Left ventricle myocardium inferior (tissue), 1 donor: ENCODE measurements at regions not wholly inside any gene's neighbourhood (a gene's known extent, or its start where the extent isn't known, plus 50 kb on each side); places are given as distances from the start of the nearest gene placed in this dataset.
"Not testable (repeated sequence)": the region's sequence is repeated elsewhere in the genome, so short reads cannot be mapped to it uniquely, and the experiment has no call there.

Source experiments
- DNase-seq: peaks from one replicate; pipeline ENCODE4 v3.0.0-alpha.2; 2020
- H3K27ac ChIP-seq: fragments of 200-600 bp; replicated peaks from 2 replicates; pipeline ENCODE4 v1.8.0; 2021
- H3K27me3 ChIP-seq: fragments of 200-600 bp; 2 replicates; pipeline ENCODE4 v1.8.0; 2021; ENCODE audit warnings: low read depth
- H3K36me3 ChIP-seq: fragments of 200-600 bp; 2 replicates; pipeline ENCODE4 v1.8.0; 2021
- H3K4me1 ChIP-seq: fragments of 200-600 bp; 2 replicates; pipeline ENCODE4 v1.8.0; 2021
- H3K4me3 ChIP-seq: fragments of 200-600 bp; 2 replicates; pipeline ENCODE4 v1.8.0; 2021; ENCODE audit warnings: mild to moderate bottlenecking, moderate library complexity
- H3K9me3 ChIP-seq: fragments of 200-600 bp; replicated peaks from 2 replicates; pipeline ENCODE4 v1.8.0; 2021
- intact Hi-C: fragments of 100-400 bp; cut with micrococcal nuclease; formaldehyde crosslinking; loops from one replicate; pipeline ENCODE4 v1.11.0; 2022
- TF ChIP-seq, protein P1 (sequence below): fragments of 200-600 bp; IDR thresholded peaks from 2 replicates; pipeline ENCODE4 v1.8.0; 2021; ENCODE audit warnings: antibody characterized with exemption, mild to moderate bottlenecking, borderline replicate concordance
- donor health status: DM: no; HTN: yes; CAD: no; lungs with severe emphysema.

DNA sequence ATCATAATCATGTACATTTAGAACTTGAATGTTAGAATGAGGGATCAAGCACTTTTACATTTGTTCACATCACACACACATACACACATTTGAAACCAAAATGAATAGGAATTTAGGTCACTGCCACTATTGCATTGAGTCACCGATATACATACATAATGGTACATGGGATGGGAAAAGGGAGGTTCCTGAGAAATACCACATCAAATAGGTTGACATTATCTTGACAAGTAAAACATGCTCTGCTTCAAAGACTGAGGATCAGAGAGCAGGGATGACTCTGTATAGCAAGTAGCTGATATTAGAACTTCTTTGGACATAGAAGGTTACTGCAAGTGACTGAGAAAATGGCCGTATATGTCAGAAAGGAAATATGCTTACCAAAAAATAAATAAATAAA is 847.2 kb downstream of the PLOD2 start:
- TF ChIP-seq, protein P1, sequence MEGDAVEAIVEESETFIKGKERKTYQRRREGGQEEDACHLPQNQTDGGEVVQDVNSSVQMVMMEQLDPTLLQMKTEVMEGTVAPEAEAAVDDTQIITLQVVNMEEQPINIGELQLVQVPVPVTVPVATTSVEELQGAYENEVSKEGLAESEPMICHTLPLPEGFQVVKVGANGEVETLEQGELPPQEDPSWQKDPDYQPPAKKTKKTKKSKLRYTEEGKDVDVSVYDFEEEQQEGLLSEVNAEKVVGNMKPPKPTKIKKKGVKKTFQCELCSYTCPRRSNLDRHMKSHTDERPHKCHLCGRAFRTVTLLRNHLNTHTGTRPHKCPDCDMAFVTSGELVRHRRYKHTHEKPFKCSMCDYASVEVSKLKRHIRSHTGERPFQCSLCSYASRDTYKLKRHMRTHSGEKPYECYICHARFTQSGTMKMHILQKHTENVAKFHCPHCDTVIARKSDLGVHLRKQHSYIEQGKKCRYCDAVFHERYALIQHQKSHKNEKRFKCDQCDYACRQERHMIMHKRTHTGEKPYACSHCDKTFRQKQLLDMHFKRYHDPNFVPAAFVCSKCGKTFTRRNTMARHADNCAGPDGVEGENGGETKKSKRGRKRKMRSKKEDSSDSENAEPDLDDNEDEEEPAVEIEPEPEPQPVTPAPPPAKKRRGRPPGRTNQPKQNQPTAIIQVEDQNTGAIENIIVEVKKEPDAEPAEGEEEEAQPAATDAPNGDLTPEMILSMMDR = no peak
- Histone ChIP-seq H3K27me3 (no peaks in the 10 kb centered on the region), H3K27ac (no peak overlapping the region), H3K36me3 (no peaks in the 10 kb centered on the region), H3K9me3 (peaks cover 22% of the 10 kb centered on the region), H3K4me1 (no peaks in the 10 kb centered on the region), H3K4me3 (no peak overlapping the region)
- DNase-seq = no peak
- intact Hi-C loops = no loop called here

DNA sequence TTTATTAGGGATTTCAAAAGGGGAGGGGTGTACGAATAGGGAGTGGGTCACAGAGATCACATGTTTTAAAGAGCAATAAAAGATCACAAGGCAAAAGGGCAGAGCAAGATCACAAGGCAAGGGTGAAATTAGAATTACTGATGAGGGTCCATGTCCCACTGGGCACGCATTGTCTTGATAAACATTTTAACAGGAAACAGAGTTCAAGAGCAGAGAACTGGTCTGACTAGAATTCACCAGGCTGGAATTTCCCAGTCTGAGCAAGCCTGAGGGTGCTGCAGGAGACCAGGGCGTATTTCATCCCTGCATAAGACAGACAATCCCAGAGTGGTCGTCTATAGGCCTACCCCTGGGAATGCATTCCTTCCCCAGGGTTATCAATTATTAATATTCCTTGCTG is 844.7 kb downstream of the PLOD2 start:
- H3K36me3 ChIP-seq, intact Hi-C loops, H3K4me1 ChIP-seq, H3K27me3 ChIP-seq, H3K4me3 ChIP-seq, H3K27ac ChIP-seq, DNase-seq: not testable (repeated sequence)
- peaks cover 34% of the 10 kb centered on the region for H3K9me3 ChIP-seq

DNA sequence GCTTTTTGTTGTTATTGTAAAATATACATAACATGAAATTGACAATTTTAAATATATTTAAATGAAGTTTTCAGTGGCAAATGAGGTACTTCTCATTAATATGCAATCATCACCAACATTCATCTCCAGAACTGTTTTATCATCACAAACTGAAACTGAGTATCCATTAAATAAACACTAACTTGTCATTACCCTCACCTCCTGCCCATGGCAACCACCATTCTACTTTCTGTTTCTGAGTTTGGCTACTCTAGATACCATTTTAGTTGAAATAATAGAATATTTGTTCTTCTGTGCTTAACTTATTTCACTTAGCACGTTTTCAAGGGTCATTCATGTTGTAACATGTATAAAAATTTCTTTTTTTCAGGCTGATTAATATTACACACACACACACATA is 834.3 kb downstream of the PLOD2 start:
- H3K9me3 ChIP-seq = no peaks in the 10 kb centered on the region
- intact Hi-C loops = no loop called here
- no peaks in the 10 kb centered on the region for H3K36me3 ChIP-seq
- H3K4me3 ChIP-seq = no peak overlapping the region
- no peaks in the 10 kb centered on the region for H3K4me1 ChIP-seq
- TF ChIP-seq, protein P1 = no peak
- no peak for DNase-seq
- no peaks in the 10 kb centered on the region for H3K27me3 ChIP-seq
- H3K27ac ChIP-seq = no peak overlapping the region

DNA sequence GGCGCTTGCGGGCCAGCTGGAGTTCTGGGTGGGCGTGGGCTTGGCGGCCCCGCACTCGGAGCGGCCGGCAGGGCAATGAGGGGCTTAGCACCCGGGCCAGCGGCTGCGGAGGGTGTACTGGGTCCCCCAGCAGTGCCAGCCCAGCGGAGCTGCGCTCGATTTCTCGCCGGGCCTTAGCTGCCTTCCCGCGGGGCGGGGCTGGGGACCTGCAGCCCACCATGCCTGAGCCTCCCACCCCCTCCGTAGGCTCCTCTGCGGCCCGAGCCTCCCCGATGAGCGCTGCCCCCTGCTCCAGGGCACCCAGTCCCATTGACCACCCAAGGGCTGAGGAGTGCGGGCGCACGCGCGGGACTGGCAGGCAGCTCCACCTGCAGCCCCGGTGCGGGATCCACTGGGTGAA is 827.6 kb downstream of the PLOD2 start:
- DNase-seq, H3K4me1 ChIP-seq, H3K36me3 ChIP-seq, H3K27me3 ChIP-seq, H3K27ac ChIP-seq, intact Hi-C loops, H3K9me3 ChIP-seq, H3K4me3 ChIP-seq: not testable (repeated sequence)

DNA sequence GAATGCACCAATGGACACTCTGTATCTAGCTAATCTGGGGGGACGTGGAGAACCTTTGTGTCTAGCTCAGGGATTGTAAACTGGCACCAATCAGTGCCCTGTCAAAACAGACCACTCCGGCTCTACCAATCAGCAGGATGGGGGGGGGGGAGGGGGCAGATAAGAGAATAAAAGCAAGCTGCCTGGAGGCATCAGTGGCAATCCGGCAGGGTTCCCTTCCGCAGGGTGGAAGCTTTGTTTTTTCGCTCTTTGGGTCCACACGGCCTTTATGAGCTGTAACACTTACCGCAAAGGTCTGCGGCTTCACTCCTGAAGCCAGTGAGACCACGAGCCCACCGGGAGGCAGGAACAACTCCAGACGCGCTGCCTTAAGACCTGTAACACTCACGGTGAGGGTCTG is 827.1 kb downstream of the PLOD2 start:
- TF ChIP-seq, protein P1 = no peak
- H3K27ac ChIP-seq = no peak overlapping the region
- no peak overlapping the region for H3K4me3 ChIP-seq
- H3K27me3 ChIP-seq = no peaks in the 10 kb centered on the region
- intact Hi-C loops = no loop called here
- H3K4me1 ChIP-seq = no peaks in the 10 kb centered on the region
- H3K9me3 ChIP-seq = no peaks in the 10 kb centered on the region
- H3K36me3 ChIP-seq = no peaks in the 10 kb centered on the region
- DNase-seq = no peak

DNA sequence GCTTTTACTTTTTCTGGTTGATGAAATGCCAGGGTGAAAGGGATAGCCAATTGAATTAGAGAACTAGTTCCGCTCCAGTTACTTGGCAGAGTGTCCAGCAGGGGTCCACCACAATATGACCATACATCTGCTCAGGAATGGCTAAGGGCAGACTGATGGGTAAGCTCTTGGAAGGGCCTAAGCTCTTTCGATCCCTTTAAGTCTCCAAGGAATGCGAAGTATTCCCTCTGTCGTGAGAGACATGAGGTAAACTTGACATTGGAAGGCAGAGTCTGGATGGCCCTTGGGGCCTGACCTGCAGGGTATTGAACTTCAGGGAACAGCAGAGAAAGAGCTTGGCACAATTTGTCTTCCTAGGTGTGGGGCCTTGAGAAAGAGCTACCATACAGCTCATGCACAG is 805.8 kb downstream of the PLOD2 start:
- Histone ChIP-seq H3K4me1 (no peaks in the 10 kb centered on the region), H3K9me3 (peaks cover 66% of the 10 kb centered on the region), H3K36me3 (no peaks in the 10 kb centered on the region), H3K27ac (no peak overlapping the region), H3K27me3 (no peaks in the 10 kb centered on the region), H3K4me3 (no peak overlapping the region)
- intact Hi-C loops = no loop called here
- TF ChIP-seq, protein P1 = no peak
- no peak for DNase-seq

DNA sequence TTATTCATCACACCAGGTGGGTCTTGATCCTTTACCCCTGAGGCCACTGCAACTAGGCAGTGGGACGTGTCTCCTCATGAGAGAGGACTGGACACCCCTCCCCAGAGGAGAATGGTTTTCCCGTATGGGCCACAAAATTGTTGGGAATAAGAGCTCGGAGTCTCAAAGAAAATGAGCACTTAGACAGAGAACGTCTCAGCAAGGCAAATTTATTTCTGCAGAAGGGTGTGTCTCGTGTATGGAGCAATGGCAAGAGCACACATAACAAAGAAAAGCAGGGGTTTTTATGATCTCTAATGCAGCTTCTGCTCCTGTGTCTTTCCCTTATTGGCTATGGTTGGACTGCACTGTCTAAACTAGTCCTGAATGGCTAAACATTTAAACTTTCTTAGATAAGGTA is 803.5 kb downstream of the PLOD2 start:
- no peaks in the 10 kb centered on the region for H3K4me1 ChIP-seq
- no peaks in the 10 kb centered on the region for H3K36me3 ChIP-seq
- intact Hi-C loops = no loop called here
- no peak for DNase-seq
- no peak overlapping the region for H3K27ac ChIP-seq
- no peaks in the 10 kb centered on the region for H3K27me3 ChIP-seq
- peaks cover 65% of the 10 kb centered on the region for H3K9me3 ChIP-seq
- no peak overlapping the region for H3K4me3 ChIP-seq
- TF ChIP-seq, protein P1 = no peak
